ENCODE measurements at regions not wholly inside any gene's neighbourhood (a gene's known extent, or its start where the extent isn't known, plus 50 kb on each side); places are given as distances from the start of the nearest gene placed in this dataset.

DNA sequence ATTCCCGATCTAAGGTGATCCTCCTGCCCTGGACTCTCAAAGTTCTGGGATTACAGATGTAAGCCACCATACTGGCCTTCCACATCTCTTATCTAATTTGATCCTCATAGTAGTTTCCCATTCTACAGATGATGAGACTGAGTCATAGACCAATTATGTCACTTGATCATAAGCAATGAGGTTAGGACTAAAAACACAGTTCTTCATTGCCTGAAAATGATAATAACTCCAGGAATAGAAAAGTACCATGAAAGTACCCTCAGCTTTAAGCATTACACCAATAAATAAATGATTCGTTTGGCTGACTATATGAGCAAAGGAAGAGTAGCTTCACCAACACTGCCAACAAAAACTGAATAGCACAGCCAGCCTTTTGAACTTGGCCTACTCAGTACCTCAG, 389.5 kb downstream of the ACTL7B start:
- no peaks in the 10 kb centered on the region for H3K36me3 ChIP-seq (ENCODE audit: control insufficient read depth in 2 of 2, extremely low read depth in 1 of 2, insufficient read depth in 1 of 2, low read length in 1 of 2)
- ATAC-seq (replicated peaks in 1 of 4) = no peak
- Mint-ChIP-seq H3K4me3 (no peak overlapping the region), H3K27me3 (no peaks in the 10 kb centered on the region), H3K4me1 (no peaks in the 10 kb centered on the region), H3K36me3 (no peaks in the 10 kb centered on the region), H3K27ac (no peak overlapping the region), H3K9me3 (peaks cover 2 to 6% (median 5%) of the 10 kb centered on the region in 3 donors)
- ChIA-PET CTCF (no interaction called here), POLR2A (no interaction called here)
- no peaks in the 10 kb centered on the region for H3K27me3 ChIP-seq (replicated peaks in 1 of 2; ENCODE audit: control insufficient read depth in 2 of 2, extremely low read depth in 1 of 2, insufficient read depth in 2 of 2, low read length in 1 of 2)
- H3K4me3 ChIP-seq (ENCODE audit: control insufficient read depth in 1 of 2, extremely low read depth in 1 of 2, low read length in 1 of 2) = no peak overlapping the region
- H3K4me1 ChIP-seq (ENCODE audit: control insufficient read depth in 1 of 2, extremely low read depth in 1 of 2, insufficient read depth in 2 of 2, low read length in 2 of 2) = no peaks in the 10 kb centered on the region
- H3K27ac ChIP-seq (ENCODE audit: low read length) = no peak overlapping the region
- no CpG with 5 or more reads among the region's 2 CpGs for WGBS (ENCODE audit: insufficient coverage)
- H3K9me3 ChIP-seq = no peaks in the 10 kb centered on the region
- DNase-seq = no peak

DNA sequence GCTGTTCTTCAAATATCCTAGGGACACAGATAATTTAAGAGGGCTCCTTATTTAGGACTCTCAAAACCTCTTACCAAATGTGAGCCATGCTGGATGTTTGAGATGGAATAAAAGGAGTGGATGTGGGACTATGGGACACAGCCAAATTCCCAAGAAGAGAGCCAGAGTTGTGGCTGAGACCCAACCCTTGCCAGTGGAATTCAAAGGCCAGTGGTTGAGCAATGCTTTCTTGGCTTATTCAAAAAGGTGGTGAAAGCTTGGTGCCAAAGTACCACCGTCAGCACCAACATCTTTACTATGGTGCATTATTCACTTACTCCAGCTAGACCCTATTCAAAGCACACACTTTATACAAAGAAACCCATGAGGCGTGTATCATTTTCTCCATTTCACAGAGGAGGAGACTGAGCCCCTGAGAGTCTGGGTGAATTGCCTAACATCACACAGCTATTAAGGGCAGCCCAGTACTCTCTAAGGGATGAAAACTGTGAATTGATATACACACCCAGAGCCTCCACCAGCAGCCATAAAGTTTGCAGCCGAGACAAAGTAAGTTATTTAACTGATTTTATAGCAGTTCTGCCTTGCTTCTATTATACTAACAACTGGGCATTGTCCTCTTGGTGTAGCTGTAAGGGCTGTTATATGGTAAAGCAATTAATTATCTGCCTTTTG, 391.7 kb downstream of the ACTL7B start:
- no peaks in the 10 kb centered on the region for H3K4me1 ChIP-seq (ENCODE audit: control insufficient read depth in 1 of 2, extremely low read depth in 1 of 2, insufficient read depth in 2 of 2, low read length in 2 of 2)
- DNase-seq (no peak), ATAC-seq (replicated peaks in 1 of 4) (no peak)
- no peak overlapping the region for H3K4me3 ChIP-seq (ENCODE audit: control insufficient read depth in 1 of 2, extremely low read depth in 1 of 2, low read length in 1 of 2)
- H3K36me3 Mint-ChIP-seq = no peaks in the 10 kb centered on the region
- WGBS (ENCODE audit: insufficient coverage) = 83% methylated on average over 1 of the region's 3 CpGs
- no peaks in the 10 kb centered on the region for H3K36me3 ChIP-seq (ENCODE audit: control insufficient read depth in 2 of 2, extremely low read depth in 1 of 2, insufficient read depth in 1 of 2, low read length in 1 of 2)
- CTCF ChIA-PET = interaction anchor here in 1 of 2 donors (0.5 kb wide), 1 partner anchor 11 kb away, joined by 4 read pairs; no protein-coding TSS in a partner anchor
- H3K9me3 ChIP-seq = no peaks in the 10 kb centered on the region
- H3K27me3 Mint-ChIP-seq = no peaks in the 10 kb centered on the region
- no peaks in the 10 kb centered on the region for H3K27me3 ChIP-seq (replicated peaks in 1 of 2; ENCODE audit: control insufficient read depth in 2 of 2, extremely low read depth in 1 of 2, insufficient read depth in 2 of 2, low read length in 1 of 2)
- H3K27ac ChIP-seq (ENCODE audit: low read length) = no peak overlapping the region
- H3K27ac Mint-ChIP-seq = no peak overlapping the region
- peaks cover 2 to 5% (median 3%) of the 10 kb centered on the region in 3 donors for H3K9me3 Mint-ChIP-seq
- POLR2A ChIA-PET = no interaction called here
- no peak overlapping the region for H3K4me3 Mint-ChIP-seq
- no peaks in the 10 kb centered on the region for H3K4me1 Mint-ChIP-seq

DNA sequence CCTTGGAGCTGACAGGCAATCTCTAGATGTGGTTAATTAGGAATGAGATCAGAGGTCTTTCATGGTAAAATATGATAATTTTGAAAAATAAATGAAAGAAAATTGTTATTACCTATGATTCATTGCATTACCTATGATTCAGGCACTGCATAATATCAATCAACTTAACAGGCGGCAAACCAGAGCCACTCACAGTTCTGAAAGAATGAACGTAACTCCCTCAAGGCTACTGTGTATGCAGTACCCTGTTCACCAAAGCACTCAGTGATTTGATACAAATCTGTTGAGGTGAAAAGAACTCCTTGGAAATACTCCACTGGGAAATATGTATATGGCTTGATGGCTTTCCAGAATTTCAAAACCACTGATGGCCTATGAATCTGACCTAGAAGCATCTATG, 398.9 kb downstream of the ACTL7B start:
- H3K27ac Mint-ChIP-seq = no peak overlapping the region
- peaks cover 0 to 5% (median 0%) of the 10 kb centered on the region in 3 donors for H3K9me3 Mint-ChIP-seq
- WGBS (ENCODE audit: insufficient coverage) = no CpG with 5 or more reads among the region's 2 CpGs
- no peaks in the 10 kb centered on the region for H3K36me3 Mint-ChIP-seq
- Histone ChIP-seq H3K27me3 (replicated peaks in 1 of 2; ENCODE audit: control insufficient read depth in 2 of 2, extremely low read depth in 1 of 2, insufficient read depth in 2 of 2, low read length in 1 of 2) (no peaks in the 10 kb centered on the region), H3K27ac (ENCODE audit: low read length) (no peak overlapping the region), H3K9me3 (no peaks in the 10 kb centered on the region), H3K4me3 (ENCODE audit: control insufficient read depth in 1 of 2, extremely low read depth in 1 of 2, low read length in 1 of 2) (no peak overlapping the region), H3K4me1 (ENCODE audit: control insufficient read depth in 1 of 2, extremely low read depth in 1 of 2, insufficient read depth in 2 of 2, low read length in 2 of 2) (no peaks in the 10 kb centered on the region), H3K36me3 (ENCODE audit: control insufficient read depth in 2 of 2, extremely low read depth in 1 of 2, insufficient read depth in 1 of 2, low read length in 1 of 2) (no peaks in the 10 kb centered on the region)
- H3K4me3 Mint-ChIP-seq = no peak overlapping the region
- no peaks in the 10 kb centered on the region for H3K27me3 Mint-ChIP-seq
- no peaks in the 10 kb centered on the region for H3K4me1 Mint-ChIP-seq
- ChIA-PET POLR2A (no interaction called here), CTCF (no interaction called here)
- ATAC-seq (replicated peaks in 1 of 4) (no peak), DNase-seq (no peak)

DNA sequence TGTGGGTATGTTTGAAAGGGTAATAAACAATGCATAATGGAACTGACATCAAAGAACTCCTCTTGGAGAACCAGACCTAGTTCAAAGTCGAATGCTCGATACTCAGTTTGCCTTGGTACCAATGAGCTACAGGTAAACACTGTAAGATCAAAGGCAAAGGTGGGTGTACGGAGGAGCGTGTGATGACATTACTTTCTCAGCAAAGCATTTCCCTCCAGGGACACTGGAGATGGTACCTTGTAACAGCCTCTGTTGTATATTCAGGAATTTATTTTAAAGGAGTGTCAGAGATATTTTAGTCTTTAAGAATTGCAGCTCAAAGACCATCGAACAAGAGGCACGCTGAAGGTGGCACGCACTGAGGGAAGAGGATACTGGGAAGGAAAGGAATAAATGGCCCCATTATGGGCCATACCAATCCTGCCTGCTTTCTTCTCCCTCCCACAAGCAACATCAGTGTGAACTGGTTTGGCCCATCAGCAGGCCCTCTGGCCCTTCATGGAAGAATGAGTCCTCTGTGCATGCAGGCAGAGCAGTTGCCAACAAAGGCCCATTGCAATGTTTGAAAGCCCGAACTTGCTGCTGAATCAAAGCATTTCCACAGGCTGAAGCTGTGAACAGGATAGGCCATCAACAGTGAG, 410.2 kb downstream of the ACTL7B start:
- Mint-ChIP-seq H3K27ac (no peak overlapping the region), H3K4me3 (no peak overlapping the region), H3K4me1 (no peaks in the 10 kb centered on the region), H3K9me3 (peaks cover 0 to 18% (median 14%) of the 10 kb centered on the region in 3 donors), H3K27me3 (no peaks in the 10 kb centered on the region), H3K36me3 (no peaks in the 10 kb centered on the region)
- H3K9me3 ChIP-seq = no peaks in the 10 kb centered on the region
- no peaks in the 10 kb centered on the region for H3K4me1 ChIP-seq (ENCODE audit: control insufficient read depth in 1 of 2, extremely low read depth in 1 of 2, insufficient read depth in 2 of 2, low read length in 2 of 2)
- ATAC-seq (replicated peaks in 1 of 4) (no peak), DNase-seq (no peak)
- H3K27ac ChIP-seq (ENCODE audit: low read length) = no peak overlapping the region
- 86% methylated on average over 5 of the region's 8 CpGs for WGBS (ENCODE audit: insufficient coverage)
- H3K4me3 ChIP-seq (ENCODE audit: control insufficient read depth in 1 of 2, extremely low read depth in 1 of 2, low read length in 1 of 2) = no peak overlapping the region
- CTCF ChIA-PET = no interaction called here
- no peaks in the 10 kb centered on the region for H3K36me3 ChIP-seq (ENCODE audit: control insufficient read depth in 2 of 2, extremely low read depth in 1 of 2, insufficient read depth in 1 of 2, low read length in 1 of 2)
- H3K27me3 ChIP-seq (replicated peaks in 1 of 2; ENCODE audit: control insufficient read depth in 2 of 2, extremely low read depth in 1 of 2, insufficient read depth in 2 of 2, low read length in 1 of 2) = no peaks in the 10 kb centered on the region
- POLR2A ChIA-PET = interaction anchor here in 1 of 2 donors (0.6 kb wide), 1 partner anchor 680 kb away, joined by 3 read pairs; no protein-coding TSS in a partner anchor

DNA sequence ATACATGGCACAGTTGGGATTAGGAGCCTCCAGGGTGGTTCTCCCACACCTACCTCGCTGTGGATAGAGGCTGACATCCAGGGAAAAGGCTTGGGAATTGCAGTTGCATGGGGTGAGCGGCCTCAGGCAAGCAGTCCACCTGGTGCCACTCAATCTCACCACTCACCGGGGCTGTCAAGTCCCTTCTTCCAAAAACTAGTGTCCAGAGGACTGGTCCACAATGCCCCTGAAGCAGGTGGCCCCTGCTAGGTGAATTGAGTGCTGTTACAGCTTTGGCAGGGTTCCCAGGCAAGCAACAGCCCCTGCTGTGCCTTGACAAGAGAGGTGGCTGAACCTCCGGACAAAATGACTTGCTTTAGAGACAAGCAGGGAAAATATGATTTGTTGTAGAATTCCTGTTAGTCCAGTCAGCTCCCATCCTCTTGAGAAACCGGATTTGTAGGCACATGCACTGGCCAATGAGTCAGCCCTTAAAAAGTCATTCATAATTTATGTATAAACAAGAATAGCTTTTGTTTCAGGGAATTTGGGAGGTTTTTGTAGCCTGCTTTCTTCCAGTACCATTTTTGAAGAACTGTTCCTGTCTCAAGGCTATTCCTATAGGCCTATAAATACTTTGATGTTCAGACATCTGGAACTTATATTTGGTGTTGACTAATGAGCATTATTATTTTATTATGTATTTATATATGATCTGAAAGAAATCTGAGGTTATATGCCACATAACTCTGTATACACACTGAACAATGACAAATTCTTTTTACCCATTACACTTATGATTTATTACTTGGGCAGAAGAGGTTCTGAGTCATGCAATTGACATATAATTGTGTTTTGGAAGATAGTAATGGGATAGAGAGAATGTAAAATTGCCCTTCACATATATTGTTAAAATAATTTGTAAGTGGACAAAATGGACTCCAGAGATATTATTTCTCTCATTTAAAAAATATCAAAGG, 411.1 kb downstream of the ACTL7B start:
- Mint-ChIP-seq H3K27ac (no peak overlapping the region), H3K4me3 (no peak overlapping the region), H3K36me3 (no peaks in the 10 kb centered on the region), H3K9me3 (peaks cover 0 to 17% (median 14%) of the 10 kb centered on the region in 3 donors), H3K27me3 (no peaks in the 10 kb centered on the region), H3K4me1 (no peaks in the 10 kb centered on the region)
- 88% methylated on average over 1 of the region's 5 CpGs for WGBS (ENCODE audit: insufficient coverage)
- ChIA-PET CTCF (no interaction called here), POLR2A (interaction anchor here in 1 of 2 donors (0.6 kb wide), 1 partner anchor 679 kb away, joined by 3 read pairs; no protein-coding TSS in a partner anchor)
- DNase-seq = no peak
- no peak overlapping the region for H3K27ac ChIP-seq (ENCODE audit: low read length)
- H3K27me3 ChIP-seq (replicated peaks in 1 of 2; ENCODE audit: control insufficient read depth in 2 of 2, extremely low read depth in 1 of 2, insufficient read depth in 2 of 2, low read length in 1 of 2) = no peaks in the 10 kb centered on the region
- no peak for ATAC-seq (replicated peaks in 1 of 4)
- H3K36me3 ChIP-seq (ENCODE audit: control insufficient read depth in 2 of 2, extremely low read depth in 1 of 2, insufficient read depth in 1 of 2, low read length in 1 of 2) = no peaks in the 10 kb centered on the region
- no peaks in the 10 kb centered on the region for H3K9me3 ChIP-seq
- no peak overlapping the region for H3K4me3 ChIP-seq (ENCODE audit: control insufficient read depth in 1 of 2, extremely low read depth in 1 of 2, low read length in 1 of 2)
- H3K4me1 ChIP-seq (ENCODE audit: control insufficient read depth in 1 of 2, extremely low read depth in 1 of 2, insufficient read depth in 2 of 2, low read length in 2 of 2) = no peaks in the 10 kb centered on the region

DNA sequence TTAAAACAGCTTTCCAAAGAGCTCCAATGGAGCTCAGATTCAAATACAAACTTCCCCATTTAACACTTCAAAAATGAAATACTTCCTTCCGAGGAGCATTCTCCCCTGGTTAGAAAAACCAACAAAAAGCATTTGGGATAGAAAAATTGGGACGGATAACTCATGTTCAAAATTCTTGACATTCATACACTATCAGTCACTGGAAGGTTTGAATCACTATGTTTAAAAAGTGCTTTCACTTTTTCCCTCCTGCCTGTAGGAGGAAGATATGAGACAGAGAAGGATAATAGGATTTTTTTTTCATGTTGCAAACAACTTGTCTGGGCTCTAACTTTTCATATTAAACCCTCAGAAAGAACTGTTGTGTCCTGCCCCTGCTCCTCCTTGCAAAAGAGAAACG, 412.0 kb downstream of the ACTL7B start:
- Histone ChIP-seq H3K36me3 (ENCODE audit: control insufficient read depth in 2 of 2, extremely low read depth in 1 of 2, insufficient read depth in 1 of 2, low read length in 1 of 2) (no peaks in the 10 kb centered on the region), H3K27ac (ENCODE audit: low read length) (no peak overlapping the region), H3K27me3 (replicated peaks in 1 of 2; ENCODE audit: control insufficient read depth in 2 of 2, extremely low read depth in 1 of 2, insufficient read depth in 2 of 2, low read length in 1 of 2) (no peaks in the 10 kb centered on the region), H3K4me1 (ENCODE audit: control insufficient read depth in 1 of 2, extremely low read depth in 1 of 2, insufficient read depth in 2 of 2, low read length in 2 of 2) (no peaks in the 10 kb centered on the region), H3K4me3 (ENCODE audit: control insufficient read depth in 1 of 2, extremely low read depth in 1 of 2, low read length in 1 of 2) (no peak overlapping the region), H3K9me3 (no peaks in the 10 kb centered on the region)
- no peaks in the 10 kb centered on the region for H3K4me1 Mint-ChIP-seq
- CTCF ChIA-PET = no interaction called here
- no peak overlapping the region for H3K27ac Mint-ChIP-seq
- no CpG with 5 or more reads among the region's 3 CpGs for WGBS (ENCODE audit: insufficient coverage)
- no peak overlapping the region for H3K4me3 Mint-ChIP-seq
- no peaks in the 10 kb centered on the region for H3K27me3 Mint-ChIP-seq
- H3K36me3 Mint-ChIP-seq = no peaks in the 10 kb centered on the region
- DNase-seq (no peak), ATAC-seq (replicated peaks in 1 of 4) (no peak)
- peaks cover 0 to 9% (median 8%) of the 10 kb centered on the region in 3 donors for H3K9me3 Mint-ChIP-seq
- POLR2A ChIA-PET = no interaction called here
